ENCODE measurements at regions not wholly inside any gene's neighbourhood (a gene's known extent, or its start where the extent isn't known, plus 50 kb on each side); places are given as distances from the start of the nearest gene placed in this dataset.
"Not testable (repeated sequence)": the region's sequence is repeated elsewhere in the genome, so short reads cannot be mapped to it uniquely, and the experiment has no call there.

DNA sequence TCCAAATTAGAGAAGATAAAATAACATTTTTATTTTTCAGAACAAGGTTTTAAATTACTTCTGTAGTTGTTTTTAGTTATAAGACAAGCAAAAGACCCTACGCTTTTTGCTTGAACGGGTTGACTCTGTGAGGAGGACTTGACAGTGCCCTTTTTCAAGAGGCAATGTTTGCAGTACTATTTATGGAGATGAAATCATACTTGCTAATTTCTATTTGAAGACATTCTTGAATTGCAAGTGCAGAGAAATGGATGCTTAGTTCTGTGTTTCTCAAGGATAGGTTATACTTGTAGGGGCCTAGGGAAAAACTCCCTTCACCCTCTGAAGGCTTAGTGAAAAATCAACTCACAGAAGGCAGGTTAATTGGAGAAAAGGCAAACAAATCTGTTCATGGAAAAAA is 1229.5 kb downstream of the REEP3 start:
- TF ChIP-seq, protein P1, sequence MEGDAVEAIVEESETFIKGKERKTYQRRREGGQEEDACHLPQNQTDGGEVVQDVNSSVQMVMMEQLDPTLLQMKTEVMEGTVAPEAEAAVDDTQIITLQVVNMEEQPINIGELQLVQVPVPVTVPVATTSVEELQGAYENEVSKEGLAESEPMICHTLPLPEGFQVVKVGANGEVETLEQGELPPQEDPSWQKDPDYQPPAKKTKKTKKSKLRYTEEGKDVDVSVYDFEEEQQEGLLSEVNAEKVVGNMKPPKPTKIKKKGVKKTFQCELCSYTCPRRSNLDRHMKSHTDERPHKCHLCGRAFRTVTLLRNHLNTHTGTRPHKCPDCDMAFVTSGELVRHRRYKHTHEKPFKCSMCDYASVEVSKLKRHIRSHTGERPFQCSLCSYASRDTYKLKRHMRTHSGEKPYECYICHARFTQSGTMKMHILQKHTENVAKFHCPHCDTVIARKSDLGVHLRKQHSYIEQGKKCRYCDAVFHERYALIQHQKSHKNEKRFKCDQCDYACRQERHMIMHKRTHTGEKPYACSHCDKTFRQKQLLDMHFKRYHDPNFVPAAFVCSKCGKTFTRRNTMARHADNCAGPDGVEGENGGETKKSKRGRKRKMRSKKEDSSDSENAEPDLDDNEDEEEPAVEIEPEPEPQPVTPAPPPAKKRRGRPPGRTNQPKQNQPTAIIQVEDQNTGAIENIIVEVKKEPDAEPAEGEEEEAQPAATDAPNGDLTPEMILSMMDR (IDR thresholded peaks at IDR 0.05; ENCODE audit: borderline replicate concordance, insufficient read depth, low read depth, low read length): no peak
- H3K4me3 ChIP-seq (ENCODE audit: low read depth, low read length): no peak overlapping the region

DNA sequence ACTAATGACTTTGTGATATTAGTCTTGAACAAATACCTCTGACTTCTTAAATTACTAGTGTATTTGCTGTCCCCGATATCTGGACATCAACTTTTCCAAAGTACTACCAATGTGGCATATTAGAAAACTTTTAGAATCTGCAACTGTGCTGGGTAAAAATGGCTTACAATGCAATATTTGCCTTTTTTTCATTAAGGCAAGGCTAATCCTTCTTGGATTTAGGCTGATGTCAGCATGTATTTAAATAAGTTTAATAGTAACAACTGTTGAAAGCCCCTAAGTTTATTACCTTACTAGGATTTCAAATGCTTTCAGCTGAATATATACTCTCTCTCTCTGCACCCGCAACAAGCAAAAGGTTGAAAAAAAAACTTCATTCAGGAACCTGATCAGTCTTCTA is 1232.3 kb downstream of the REEP3 start:
- H3K4me3 ChIP-seq (ENCODE audit: low read depth, low read length): no peak overlapping the region
- TF ChIP-seq, protein P1 (IDR thresholded peaks at IDR 0.05; ENCODE audit: borderline replicate concordance, insufficient read depth, low read depth, low read length): no peak

DNA sequence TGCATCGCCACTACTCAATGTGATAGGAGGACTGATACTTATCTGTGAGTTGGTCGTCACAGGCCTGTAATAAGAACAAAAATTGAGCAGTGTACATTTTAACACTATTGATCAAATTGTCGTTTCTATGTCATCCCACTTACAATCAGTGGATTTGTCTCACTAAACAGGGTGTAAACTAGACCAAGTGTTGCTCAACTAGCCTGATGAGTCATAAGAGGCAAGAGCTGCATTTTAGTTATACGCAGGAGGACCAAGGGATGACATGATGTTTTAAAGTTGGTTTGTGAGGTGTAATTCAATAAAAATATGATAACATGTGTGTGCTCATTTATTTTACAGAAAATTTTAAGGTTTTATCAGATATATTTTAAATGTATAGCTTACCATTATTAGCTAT is 1239.2 kb downstream of the REEP3 start:
- no peak overlapping the region for H3K4me3 ChIP-seq (ENCODE audit: low read depth, low read length)
- TF ChIP-seq, protein P1 (IDR thresholded peaks at IDR 0.05; ENCODE audit: borderline replicate concordance, insufficient read depth, low read depth, low read length): no peak

DNA sequence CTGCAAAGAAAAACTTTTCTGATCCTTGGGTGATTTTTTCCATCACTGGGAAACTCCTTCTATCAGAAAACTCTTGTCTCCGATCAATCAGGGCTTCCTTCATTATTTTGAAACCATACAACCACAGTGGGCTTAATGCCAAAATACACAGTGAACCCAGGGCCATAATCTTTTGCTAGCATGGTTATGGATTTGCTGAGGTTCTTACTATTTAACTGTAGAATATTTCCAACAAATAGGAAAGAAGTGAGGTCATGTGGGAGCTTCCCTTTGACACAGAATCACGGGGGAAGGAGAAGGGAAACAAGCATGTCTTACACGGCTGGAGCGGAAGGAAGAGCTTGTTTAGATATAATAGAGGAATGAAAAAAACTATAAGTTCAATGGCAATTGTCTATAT is 1241.7 kb downstream of the REEP3 start:
- no peak overlapping the region for H3K4me3 ChIP-seq (ENCODE audit: low read depth, low read length)
- TF ChIP-seq, protein P1 (IDR thresholded peaks at IDR 0.05; ENCODE audit: borderline replicate concordance, insufficient read depth, low read depth, low read length): no peak

DNA sequence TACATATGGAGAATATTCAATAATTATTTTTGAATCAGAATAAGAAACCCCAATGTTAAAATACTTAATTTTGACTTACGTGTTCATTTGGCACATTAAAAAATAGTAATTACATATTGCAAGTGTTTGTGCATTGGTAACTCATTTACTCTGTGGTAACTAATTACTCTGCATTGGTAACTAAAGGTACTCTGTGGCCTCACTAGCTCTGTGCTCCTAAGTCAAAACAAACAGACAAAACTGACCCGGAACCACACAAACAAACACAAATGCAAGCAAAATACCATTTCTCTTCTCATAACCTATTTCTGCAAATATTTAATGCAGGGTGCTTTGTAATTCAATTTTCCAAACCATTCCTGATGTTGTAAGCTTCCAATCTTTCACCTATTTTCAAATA is 1244.3 kb downstream of the REEP3 start:
- TF ChIP-seq, protein P1 (IDR thresholded peaks at IDR 0.05; ENCODE audit: borderline replicate concordance, insufficient read depth, low read depth, low read length): no peak
- H3K4me3 ChIP-seq (ENCODE audit: low read depth, low read length): no peak overlapping the region

DNA sequence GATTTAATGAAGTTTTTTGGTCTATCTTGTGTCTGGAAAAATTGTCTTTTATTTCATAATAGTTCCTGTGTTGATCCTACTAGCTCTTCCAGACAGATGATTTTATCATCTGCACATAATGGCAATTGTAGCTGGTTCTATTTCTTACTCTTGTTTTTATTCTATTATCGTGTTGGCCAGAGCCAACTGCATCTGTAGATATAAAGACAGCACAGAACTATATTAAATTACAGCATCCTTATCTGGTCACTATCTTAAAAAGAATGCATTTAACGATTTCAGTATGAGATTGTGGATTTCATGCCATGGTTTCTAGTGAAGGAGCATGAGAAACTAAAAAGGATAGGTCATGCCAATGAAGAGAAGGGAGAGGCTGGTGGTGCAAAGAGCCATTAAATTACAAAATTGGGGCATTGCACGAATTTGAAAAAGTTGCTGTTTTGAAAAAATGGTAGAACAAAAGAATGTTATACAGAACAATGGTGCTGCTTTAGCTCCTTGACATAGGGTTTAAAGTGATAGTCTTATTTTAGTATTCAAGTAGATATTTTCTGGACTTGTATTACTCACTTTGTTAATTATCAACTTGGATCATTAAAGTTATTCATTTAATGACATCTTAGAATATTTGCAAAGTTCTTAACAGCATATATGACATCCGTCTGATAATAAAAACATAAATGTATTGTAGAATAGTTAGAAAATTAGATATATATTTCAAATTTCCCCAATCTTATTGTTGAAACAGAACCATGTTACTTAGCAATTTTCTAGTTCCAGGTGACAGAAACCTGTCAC is 1250.3 kb downstream of the REEP3 start:
- no peak overlapping the region for H3K4me3 ChIP-seq (ENCODE audit: low read depth, low read length)
- TF ChIP-seq, protein P1 (IDR thresholded peaks at IDR 0.05; ENCODE audit: borderline replicate concordance, insufficient read depth, low read depth, low read length): no peak

DNA sequence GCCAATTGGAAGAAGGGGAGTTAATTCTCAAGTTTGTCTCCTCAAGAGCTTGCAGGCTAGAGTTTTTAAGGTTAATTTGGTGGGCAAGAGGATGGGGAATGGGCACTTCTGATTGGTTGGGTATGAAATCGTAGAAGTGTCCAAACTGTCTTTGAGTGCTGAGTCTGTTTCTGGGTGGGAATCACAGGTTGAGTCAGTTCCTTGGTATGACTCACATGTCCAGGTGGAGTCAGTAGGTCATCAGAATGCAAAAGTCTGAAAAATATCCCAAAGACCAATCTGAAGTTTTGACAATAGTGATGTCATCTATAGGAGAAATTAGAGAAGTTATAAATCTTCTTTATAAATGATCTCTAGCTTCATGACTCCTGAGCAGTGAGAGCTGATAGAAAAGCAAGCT is 1252.2 kb downstream of the REEP3 start:
- TF ChIP-seq, protein P1 (IDR thresholded peaks at IDR 0.05; ENCODE audit: borderline replicate concordance, insufficient read depth, low read depth, low read length): no peak
- no peak overlapping the region for H3K4me3 ChIP-seq (ENCODE audit: low read depth, low read length)

DNA sequence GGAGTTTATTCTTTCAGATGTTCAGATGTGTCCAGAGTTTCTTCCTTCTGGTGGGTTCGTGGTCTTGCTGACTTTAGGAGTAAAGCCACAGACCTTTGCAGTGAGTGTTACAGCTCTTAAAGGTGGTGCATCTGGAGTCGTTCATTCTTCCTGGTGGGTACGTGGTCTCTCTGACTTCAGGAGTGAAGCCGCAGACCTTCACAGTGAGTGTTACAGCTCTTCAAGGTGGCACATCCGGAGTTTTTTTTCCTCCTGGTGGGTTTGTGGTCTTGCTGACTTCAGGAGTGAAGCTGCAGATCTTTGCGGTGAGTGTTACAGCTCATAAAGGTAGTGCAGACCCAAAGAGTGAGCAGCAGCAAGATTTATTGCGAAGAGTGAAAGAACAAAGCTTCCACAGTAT is 1263.2 kb downstream of the REEP3 start:
- H3K4me3 ChIP-seq (ENCODE audit: low read depth, low read length): not testable (repeated sequence)

Data from GM12875 (cell line).